Lower leg skin (tissue), 3 donors: ENCODE measurements at regions not wholly inside any gene's neighbourhood (a gene's known extent, or its start where the extent isn't known, plus 50 kb on each side); places are given as distances from the start of the nearest gene placed in this dataset.

ENCODE experiments used
- POLR2A ChIP-seq, 2 donors: fragments of 450-650 bp; IDR thresholded peaks; one replicate each; pipeline ENCODE4 v1.6.1; 2016 to 2017; ENCODE audit warnings: antibody characterized with exemption in 2 of 2, mild to moderate bottlenecking in 1 of 2, moderate library complexity in 1 of 2
- TF ChIP-seq, protein P1 (sequence below), 3 donors: fragments of 450-650 bp; IDR thresholded peaks; one replicate each; pipeline ENCODE4 v1.5.1; 2016; ENCODE audit warnings: antibody characterized with exemption in 3 of 3, mild to moderate bottlenecking in 3 of 3, moderate library complexity in 2 of 3

DNA sequence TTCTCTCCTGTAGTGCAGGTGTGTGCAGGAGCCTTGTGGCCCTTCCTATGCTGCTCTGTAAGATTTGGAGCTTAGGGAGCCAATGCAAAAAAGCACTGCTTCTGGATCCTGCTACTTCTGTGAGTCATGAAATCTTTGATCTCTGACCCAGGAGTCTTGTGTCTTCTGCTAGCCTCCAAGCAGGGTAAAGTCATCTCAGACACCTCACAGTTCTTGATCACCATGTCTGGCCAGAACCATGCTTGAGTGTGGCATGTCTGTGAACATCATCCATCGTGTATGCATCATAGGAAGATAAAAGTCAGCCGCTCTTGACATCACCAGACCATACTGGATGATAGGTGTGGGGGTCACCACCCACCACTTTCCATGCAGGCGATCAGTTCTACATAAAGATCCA lies 247.8 kb downstream of the RPLP1 start:
- TF ChIP-seq, protein P1, sequence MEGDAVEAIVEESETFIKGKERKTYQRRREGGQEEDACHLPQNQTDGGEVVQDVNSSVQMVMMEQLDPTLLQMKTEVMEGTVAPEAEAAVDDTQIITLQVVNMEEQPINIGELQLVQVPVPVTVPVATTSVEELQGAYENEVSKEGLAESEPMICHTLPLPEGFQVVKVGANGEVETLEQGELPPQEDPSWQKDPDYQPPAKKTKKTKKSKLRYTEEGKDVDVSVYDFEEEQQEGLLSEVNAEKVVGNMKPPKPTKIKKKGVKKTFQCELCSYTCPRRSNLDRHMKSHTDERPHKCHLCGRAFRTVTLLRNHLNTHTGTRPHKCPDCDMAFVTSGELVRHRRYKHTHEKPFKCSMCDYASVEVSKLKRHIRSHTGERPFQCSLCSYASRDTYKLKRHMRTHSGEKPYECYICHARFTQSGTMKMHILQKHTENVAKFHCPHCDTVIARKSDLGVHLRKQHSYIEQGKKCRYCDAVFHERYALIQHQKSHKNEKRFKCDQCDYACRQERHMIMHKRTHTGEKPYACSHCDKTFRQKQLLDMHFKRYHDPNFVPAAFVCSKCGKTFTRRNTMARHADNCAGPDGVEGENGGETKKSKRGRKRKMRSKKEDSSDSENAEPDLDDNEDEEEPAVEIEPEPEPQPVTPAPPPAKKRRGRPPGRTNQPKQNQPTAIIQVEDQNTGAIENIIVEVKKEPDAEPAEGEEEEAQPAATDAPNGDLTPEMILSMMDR (IDR thresholded peaks at IDR 0.05): no peak
- TF ChIP-seq POLR2A (IDR thresholded peaks at IDR 0.05): no peak
